ENCODE measurements at regions not wholly inside any gene's neighbourhood (a gene's known extent, or its start where the extent isn't known, plus 50 kb on each side); places are given as distances from the start of the nearest gene placed in this dataset.

DNA sequence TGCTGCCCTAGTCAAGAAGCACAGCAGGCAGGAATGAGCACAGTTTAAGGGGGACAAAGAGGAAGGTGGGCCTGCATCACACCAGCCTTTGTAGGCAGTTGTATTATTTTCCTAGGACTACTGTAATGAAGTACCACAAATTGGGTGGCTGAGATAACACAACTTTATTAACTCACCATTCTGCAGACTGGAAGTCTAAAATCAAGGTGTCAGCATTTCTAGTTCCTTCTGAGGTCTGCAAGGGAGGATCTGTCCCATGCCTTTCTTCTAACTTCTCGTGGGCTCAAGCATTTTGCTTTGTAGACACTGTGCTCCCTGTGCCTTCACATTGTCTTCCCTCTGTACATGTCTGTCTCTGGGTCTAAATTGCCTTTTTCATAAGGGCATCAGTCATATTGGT, 488.5 kb upstream of the JARID2 start:
- no peak for DNase-seq
- no peak overlapping the region for H2BK5ac ChIP-seq (ENCODE audit: insufficient read length, low read length)
- no peaks in the 10 kb centered on the region for H3K79me2 ChIP-seq (ENCODE audit: insufficient read depth, low read length)
- no peaks in the 10 kb centered on the region for H3K79me1 ChIP-seq (ENCODE audit: insufficient read depth, low read depth, low read length, poor library complexity, severe bottlenecking)
- H3K27ac ChIP-seq (ENCODE audit: insufficient read length, low read depth, low read length): no peak overlapping the region
- H2BK20ac ChIP-seq (ENCODE audit: low read depth, low read length, poor library complexity, severe bottlenecking): no peak overlapping the region
- H4K8ac ChIP-seq (replicated peaks; ENCODE audit: insufficient read length, low read depth, low read length): no peak overlapping the region
- H2AK5ac ChIP-seq (ENCODE audit: insufficient read length, low read length): no peak overlapping the region
- H4K20me1 ChIP-seq (ENCODE audit: control insufficient read depth, insufficient read depth, insufficient read length): no peaks in the 10 kb centered on the region
- H3K4me2 ChIP-seq (ENCODE audit: insufficient read depth, insufficient read length, low read length): no peak overlapping the region
- H3K4me3 Mint-ChIP-seq: no peak overlapping the region
- H3K27me3 Mint-ChIP-seq (ENCODE audit: low read depth): no peaks in the 10 kb centered on the region
- H4K5ac ChIP-seq (ENCODE audit: insufficient read length, low read depth, low read length): no peak overlapping the region
- H2BK15ac ChIP-seq (ENCODE audit: low read depth, low read length): no peak overlapping the region
- no peak overlapping the region for H3K27ac Mint-ChIP-seq
- no peak overlapping the region for H3K14ac ChIP-seq (ENCODE audit: insufficient read depth, low read length)
- no peaks in the 10 kb centered on the region; the same call in 1 of the 2 replicates for H3K4me1 ChIP-seq (ENCODE audit: insufficient read depth, low read length)
- TF ChIP-seq CTCF (conservative IDR thresholded peaks at IDR 0.05): no peak
- no CpG with 5 or more reads among the region's 1 CpG for WGBS (ENCODE audit: extremely low coverage, insufficient read length, low lambda C conversion rate)
- H3K27me3 ChIP-seq (ENCODE audit: insufficient read depth, low read length): no peaks in the 10 kb centered on the region
- H3K9me3 ChIP-seq (ENCODE audit: control insufficient read depth, low read depth, low read length): no peaks in the 10 kb centered on the region
- H3K36me3 Mint-ChIP-seq (ENCODE audit: insufficient read depth in 1 of 3, low read depth in 3 of 3): peaks cover 0 to 3% (median 0%) of the 10 kb centered on the region in 3 experiments; a peak in 3 of 7 replicates
- H3K4me1 Mint-ChIP-seq: peaks cover 11 to 13% of the 10 kb centered on the region in 2 experiments
- no peak overlapping the region for H4K91ac ChIP-seq (ENCODE audit: insufficient read length, low read depth, low read length)
- H3K56ac ChIP-seq (ENCODE audit: insufficient read length, low read depth, low read length): no peak overlapping the region
- no peak overlapping the region for H3T11ph ChIP-seq (ENCODE audit: low read length)
- H3K9me3 Mint-ChIP-seq: peaks cover 0 to 2% of the 10 kb centered on the region in 2 experiments; a peak in 1 of 5 replicates
- no peak overlapping the region for H3K9ac ChIP-seq (ENCODE audit: extremely low read depth, insufficient read length, low read length)
- no peak overlapping the region for H3K23ac ChIP-seq (ENCODE audit: insufficient read length, low read depth, low read length)
- H3K4ac ChIP-seq (ENCODE audit: low read depth, low read length): no peak overlapping the region
- no peaks in the 10 kb centered on the region for H3K23me2 ChIP-seq (ENCODE audit: insufficient read length, low read depth, low read length, poor library complexity, severe bottlenecking)
- H2BK120ac ChIP-seq (ENCODE audit: low read depth, low read length, poor library complexity, severe bottlenecking): no peak overlapping the region
- H2BK12ac ChIP-seq (ENCODE audit: insufficient read length, low read depth, low read length): no peak overlapping the region
- no peak overlapping the region for H2AFZ ChIP-seq (ENCODE audit: low read length)
- H3K18ac ChIP-seq (ENCODE audit: insufficient read length, low read depth, low read length): no peak overlapping the region
